ENCODE measurements at regions not wholly inside any gene's neighbourhood (a gene's known extent, or its start where the extent isn't known, plus 50 kb on each side); places are given as distances from the start of the nearest gene placed in this dataset.

DNA sequence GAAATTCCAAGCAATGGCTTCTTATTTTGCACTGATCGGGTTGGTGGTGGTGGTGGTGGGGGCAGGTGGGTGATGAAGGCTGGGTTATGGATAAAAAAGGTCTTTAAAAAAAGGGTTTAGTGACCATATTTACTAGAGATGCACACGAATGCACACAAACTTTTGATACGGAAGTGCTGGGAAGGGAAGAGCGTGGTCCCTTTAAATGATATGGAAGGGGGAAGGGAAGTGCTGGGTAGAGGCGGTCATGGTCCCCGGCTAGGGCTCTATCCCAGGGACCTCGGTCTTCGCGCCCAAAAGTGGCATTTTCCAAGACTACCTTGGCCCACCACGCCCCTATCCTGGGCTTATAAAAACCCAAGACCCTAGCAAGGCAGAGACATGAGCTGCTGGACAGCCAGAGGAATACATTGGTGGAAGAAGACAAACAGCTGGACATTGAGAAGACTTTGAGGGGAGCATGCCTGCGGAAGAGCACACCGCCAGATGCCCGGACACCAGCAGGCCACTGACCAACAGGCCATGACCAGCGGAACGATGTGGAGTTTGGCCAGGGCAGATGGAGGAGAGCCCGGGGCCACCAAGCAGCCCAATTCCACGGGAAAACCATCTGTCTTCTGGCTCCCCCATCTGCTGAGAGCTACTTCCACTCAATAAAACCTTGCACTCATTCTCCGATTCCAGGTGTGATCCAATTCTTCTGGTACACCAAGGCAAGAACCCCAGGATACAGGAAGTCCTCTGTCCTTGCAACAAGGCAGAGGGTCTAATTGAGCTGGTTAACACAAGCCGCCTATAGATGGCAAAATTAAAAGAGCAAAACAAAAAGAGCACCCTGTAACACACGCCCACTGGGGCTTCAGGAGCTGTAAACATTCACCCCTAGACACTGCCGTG is 1720.2 kb downstream of the MRPL39 start:
- H3K27ac ChIP-seq: no peak overlapping the region
- H3K4me3 ChIP-seq (ENCODE audit: low read depth, low read length): no peak overlapping the region
- DNase-seq: no peak
- TF ChIP-seq, protein P1, sequence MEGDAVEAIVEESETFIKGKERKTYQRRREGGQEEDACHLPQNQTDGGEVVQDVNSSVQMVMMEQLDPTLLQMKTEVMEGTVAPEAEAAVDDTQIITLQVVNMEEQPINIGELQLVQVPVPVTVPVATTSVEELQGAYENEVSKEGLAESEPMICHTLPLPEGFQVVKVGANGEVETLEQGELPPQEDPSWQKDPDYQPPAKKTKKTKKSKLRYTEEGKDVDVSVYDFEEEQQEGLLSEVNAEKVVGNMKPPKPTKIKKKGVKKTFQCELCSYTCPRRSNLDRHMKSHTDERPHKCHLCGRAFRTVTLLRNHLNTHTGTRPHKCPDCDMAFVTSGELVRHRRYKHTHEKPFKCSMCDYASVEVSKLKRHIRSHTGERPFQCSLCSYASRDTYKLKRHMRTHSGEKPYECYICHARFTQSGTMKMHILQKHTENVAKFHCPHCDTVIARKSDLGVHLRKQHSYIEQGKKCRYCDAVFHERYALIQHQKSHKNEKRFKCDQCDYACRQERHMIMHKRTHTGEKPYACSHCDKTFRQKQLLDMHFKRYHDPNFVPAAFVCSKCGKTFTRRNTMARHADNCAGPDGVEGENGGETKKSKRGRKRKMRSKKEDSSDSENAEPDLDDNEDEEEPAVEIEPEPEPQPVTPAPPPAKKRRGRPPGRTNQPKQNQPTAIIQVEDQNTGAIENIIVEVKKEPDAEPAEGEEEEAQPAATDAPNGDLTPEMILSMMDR (IDR thresholded peaks at IDR 0.05; ENCODE audit: low read depth, low read length): no peak
- H3K27me3 ChIP-seq (ENCODE audit: insufficient read depth, low read depth, severe bottlenecking): peaks cover 6% of the 10 kb centered on the region
- no peaks in the 10 kb centered on the region for H3K9me3 ChIP-seq (ENCODE audit: severe bottlenecking)
- H3K36me3 ChIP-seq: no peaks in the 10 kb centered on the region

DNA sequence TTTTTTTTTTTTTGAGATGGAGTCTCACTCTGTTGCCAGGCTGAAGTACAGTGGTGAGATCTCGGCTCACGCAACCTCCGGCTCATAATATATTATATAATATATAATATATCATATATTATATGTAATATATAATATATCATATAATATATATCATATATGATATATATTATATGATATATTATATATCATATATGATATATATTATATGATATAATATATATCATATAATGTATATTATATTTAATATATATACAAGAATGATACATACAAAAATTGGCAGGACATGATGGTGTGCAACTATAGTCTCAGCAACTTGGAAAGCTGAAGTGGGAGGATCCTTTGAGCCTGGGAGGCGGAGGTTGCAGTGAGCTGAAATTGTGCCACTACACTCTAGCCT is 1725.5 kb downstream of the MRPL39 start:
- DNase-seq: no peak
- H3K27me3 ChIP-seq (ENCODE audit: insufficient read depth, low read depth, severe bottlenecking): peaks cover 3% of the 10 kb centered on the region
- no peaks in the 10 kb centered on the region for H3K9me3 ChIP-seq (ENCODE audit: severe bottlenecking)

DNA sequence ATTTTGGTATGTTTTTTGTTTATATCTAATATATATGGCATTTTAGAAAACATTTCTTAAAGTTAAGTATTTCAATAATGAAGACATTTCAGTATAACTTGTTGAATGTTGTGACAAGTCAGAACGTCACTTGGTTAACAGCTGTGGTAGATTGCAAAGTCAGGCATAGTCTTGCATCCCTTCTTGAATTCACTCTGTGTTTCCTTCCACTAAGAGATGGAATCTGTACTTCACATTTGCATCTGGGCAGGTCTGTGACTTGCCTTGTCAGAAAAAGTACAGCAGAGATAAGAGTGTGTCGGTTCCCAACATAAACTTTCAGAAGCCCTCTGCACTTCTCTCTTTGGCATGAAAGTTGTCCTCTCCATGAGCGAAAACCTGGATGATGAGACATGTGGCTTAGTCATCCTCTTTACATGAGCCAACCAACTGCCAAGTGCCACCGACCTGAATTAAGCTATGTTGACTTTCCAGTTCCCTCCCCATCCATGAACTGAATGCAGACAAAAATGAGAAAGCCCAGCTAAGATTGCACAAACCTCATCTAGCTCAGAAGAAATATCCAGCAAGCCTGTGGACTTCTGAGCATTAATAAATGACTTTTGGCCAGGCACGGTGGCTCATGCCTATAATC is 1730.2 kb downstream of the MRPL39 start:
- TF ChIP-seq, protein P1 (IDR thresholded peaks at IDR 0.05; ENCODE audit: low read depth, low read length): no peak
- no peaks in the 10 kb centered on the region for H3K27me3 ChIP-seq (ENCODE audit: insufficient read depth, low read depth, severe bottlenecking)
- no peak for DNase-seq
- H3K9me3 ChIP-seq (ENCODE audit: severe bottlenecking): no peaks in the 10 kb centered on the region
- no peaks in the 10 kb centered on the region for H3K36me3 ChIP-seq
- H3K27ac ChIP-seq: no peak overlapping the region
- no peak overlapping the region for H3K4me3 ChIP-seq (ENCODE audit: low read depth, low read length)

More for the DNA sequence above, 1725.5 kb downstream of the MRPL39 start:
- Histone ChIP-seq H3K36me3 (no peaks in the 10 kb centered on the region), H3K27ac (no peak overlapping the region), H3K4me3 (ENCODE audit: low read depth, low read length) (no peak overlapping the region)
- TF ChIP-seq, protein P1 (IDR thresholded peaks at IDR 0.05; ENCODE audit: low read depth, low read length): no peak

DNA sequence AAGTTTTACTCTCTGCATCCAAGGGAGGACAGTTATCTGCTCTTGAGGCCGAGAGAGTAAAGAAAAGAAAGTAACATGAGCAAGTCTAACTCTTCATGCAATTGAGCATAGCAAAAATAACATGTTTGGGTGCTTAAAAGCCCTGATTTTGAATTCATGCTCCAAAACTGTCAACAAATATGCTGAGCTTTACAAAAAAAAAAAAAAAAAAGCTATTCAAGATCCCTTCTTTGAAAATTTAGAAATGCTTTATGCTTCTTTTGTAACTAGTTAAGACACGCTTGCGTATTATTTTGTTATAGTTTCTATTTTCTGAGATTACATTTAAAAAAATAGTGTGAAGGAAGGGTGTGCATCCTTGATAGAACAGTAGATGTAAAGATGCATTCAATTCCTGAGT is 1733.0 kb downstream of the MRPL39 start:
- TF ChIP-seq, protein P1 (IDR thresholded peaks at IDR 0.05; ENCODE audit: low read depth, low read length): no peak
- no peak for DNase-seq
- Histone ChIP-seq H3K4me3 (ENCODE audit: low read depth, low read length) (no peak overlapping the region), H3K9me3 (ENCODE audit: severe bottlenecking) (no peaks in the 10 kb centered on the region), H3K27ac (no peak overlapping the region), H3K27me3 (ENCODE audit: insufficient read depth, low read depth, severe bottlenecking) (no peaks in the 10 kb centered on the region), H3K36me3 (no peaks in the 10 kb centered on the region)

DNA sequence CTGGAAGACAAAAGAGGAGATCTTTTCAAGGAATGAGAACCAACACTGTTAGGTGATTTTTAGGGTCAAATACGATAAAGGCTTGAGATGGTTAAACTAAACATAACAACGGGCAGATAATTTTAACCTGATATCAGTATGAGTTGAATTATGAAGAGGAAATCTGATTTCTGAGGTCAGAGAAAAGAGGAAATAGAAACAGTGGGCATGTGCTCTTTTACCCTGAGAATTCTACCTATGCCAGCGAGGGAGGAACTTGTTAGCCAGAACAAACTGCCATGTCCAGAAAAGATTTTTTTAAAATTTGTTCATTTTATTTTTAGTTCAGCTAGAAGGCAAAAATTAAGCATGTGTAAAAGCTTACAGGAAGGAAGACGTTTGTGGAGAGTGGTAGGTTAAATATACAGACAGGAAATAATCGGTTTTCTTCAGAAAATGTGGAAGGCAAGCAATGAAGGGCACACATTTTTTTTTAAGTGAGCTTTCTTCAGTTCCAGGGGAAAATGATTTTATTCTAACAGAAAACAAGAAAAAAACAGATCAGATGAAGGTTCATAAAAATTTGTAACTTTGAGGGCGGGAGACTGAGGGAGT is 1745.3 kb downstream of the MRPL39 start:
- TF ChIP-seq, protein P1 (IDR thresholded peaks at IDR 0.05; ENCODE audit: low read depth, low read length): no peak
- Histone ChIP-seq H3K4me3 (ENCODE audit: low read depth, low read length) (no peak overlapping the region), H3K27me3 (ENCODE audit: insufficient read depth, low read depth, severe bottlenecking) (no peaks in the 10 kb centered on the region), H3K9me3 (ENCODE audit: severe bottlenecking) (no peaks in the 10 kb centered on the region), H3K36me3 (no peaks in the 10 kb centered on the region), H3K27ac (no peak overlapping the region)
- DNase-seq: no peak

Measured in WERI-Rb-1 (cell line).